HFFc6 (cell line): ENCODE measurements at regions not wholly inside any gene's neighbourhood (a gene's known extent, or its start where the extent isn't known, plus 50 kb on each side); places are given as distances from the start of the nearest gene placed in this dataset.

ENCODE experiments used
- DNase-seq: peaks from one replicate; pipeline ENCODE4 v3.0.0-alpha.2; 2018
- H3K27ac Mint-ChIP-seq: 2 replicates; pipeline ENCODE4 v1.8.0; 2020; ENCODE audit warnings: mild to moderate bottlenecking, mixed read lengths
- H3K27me3 Mint-ChIP-seq: 2 replicates; pipeline ENCODE4 v1.8.0; 2021; ENCODE audit warnings: mild to moderate bottlenecking, moderate library complexity, mixed read lengths; ENCODE audit not compliant: insufficient read depth
- H3K36me3 Mint-ChIP-seq: 2 replicates; pipeline ENCODE4 v1.8.0; 2021; ENCODE audit warnings: low read depth, mixed read lengths
- H3K4me1 Mint-ChIP-seq: 2 replicates; pipeline ENCODE4 v1.8.0; 2020; ENCODE audit warnings: low read depth, mixed read lengths
- H3K4me3 Mint-ChIP-seq: 2 replicates; pipeline ENCODE4 v1.8.0; 2020; ENCODE audit warnings: mild to moderate bottlenecking, moderate library complexity, mixed read lengths
- H3K9me3 Mint-ChIP-seq: 2 replicates; pipeline ENCODE4 v1.8.0; 2020; ENCODE audit warnings: mild to moderate bottlenecking, mixed read lengths
- CTCF ChIP-seq: fragments of 200-600 bp; sonication (generic); IDR thresholded peaks from 2 replicates; pipeline ENCODE4 v1.5.0; 2021; ENCODE audit warnings: antibody characterized with exemption, mild to moderate bottlenecking

- Mint-ChIP-seq H3K4me3 (no peak overlapping the region), H3K4me1 (no peaks in the 10 kb centered on the region), H3K27ac (no peak overlapping the region), H3K36me3 (peaks cover 4% of the 10 kb centered on the region; the same call in 1 of the 2 replicates), H3K9me3 (peaks cover 60% of the 10 kb centered on the region), H3K27me3 (no peaks in the 10 kb centered on the region)
- no peak for DNase-seq
- TF ChIP-seq CTCF: no peak
Measured at GRCh38 chr2:4404363-4404762, 701.0 kb downstream of the DCDC2C start.

- no peak for TF ChIP-seq CTCF
- H3K4me1 Mint-ChIP-seq: no peaks in the 10 kb centered on the region
- no peak overlapping the region for H3K4me3 Mint-ChIP-seq
- peaks cover 75% of the 10 kb centered on the region for H3K9me3 Mint-ChIP-seq
- H3K27me3 Mint-ChIP-seq: no peaks in the 10 kb centered on the region
- DNase-seq: no peak
- H3K27ac Mint-ChIP-seq: no peak overlapping the region
- peaks cover 22% of the 10 kb centered on the region for H3K36me3 Mint-ChIP-seq
Measured at GRCh38 chr2:4408321-4408720, 704.9 kb downstream of the DCDC2C start.

- Mint-ChIP-seq H3K27ac (no peak overlapping the region), H3K4me1 (no peaks in the 10 kb centered on the region), H3K9me3 (peaks cover 80% of the 10 kb centered on the region), H3K27me3 (no peaks in the 10 kb centered on the region; the same call in none of the 2 replicates), H3K4me3 (no peak overlapping the region), H3K36me3 (peaks cover 17% of the 10 kb centered on the region)
- TF ChIP-seq CTCF: no peak
- no peak for DNase-seq
Measured at GRCh38 chr2:4412637-4413187, 709.3 kb downstream of the DCDC2C start.

GRCh38 chr2:4415171-4415570 lies 711.8 kb downstream of the DCDC2C start:
- H3K4me3 Mint-ChIP-seq: no peak overlapping the region
- peaks cover 77% of the 10 kb centered on the region for H3K9me3 Mint-ChIP-seq
- no peak for DNase-seq
- no peaks in the 10 kb centered on the region for H3K4me1 Mint-ChIP-seq
- H3K36me3 Mint-ChIP-seq: peaks cover 17% of the 10 kb centered on the region
- H3K27ac Mint-ChIP-seq: no peak overlapping the region
- no peak for TF ChIP-seq CTCF
- H3K27me3 Mint-ChIP-seq: no peaks in the 10 kb centered on the region; the same call in none of the 2 replicates

GRCh38 chr2:4415810-4416413 lies 712.5 kb downstream of the DCDC2C start:
- no peaks in the 10 kb centered on the region; the same call in none of the 2 replicates for H3K27me3 Mint-ChIP-seq
- H3K36me3 Mint-ChIP-seq: peaks cover 13% of the 10 kb centered on the region
- no peak overlapping the region for H3K27ac Mint-ChIP-seq
- no peak overlapping the region for H3K4me3 Mint-ChIP-seq
- TF ChIP-seq CTCF: no peak
- H3K9me3 Mint-ChIP-seq: peaks cover 70% of the 10 kb centered on the region
- no peak for DNase-seq
- H3K4me1 Mint-ChIP-seq: no peaks in the 10 kb centered on the region
